ENCODE measurements at regions not wholly inside any gene's neighbourhood (a gene's known extent, or its start where the extent isn't known, plus 50 kb on each side); places are given as distances from the start of the nearest gene placed in this dataset.
A peak's percentile ranks its signal among the peaks of the same experiment; 100 is the strongest.

DNA sequence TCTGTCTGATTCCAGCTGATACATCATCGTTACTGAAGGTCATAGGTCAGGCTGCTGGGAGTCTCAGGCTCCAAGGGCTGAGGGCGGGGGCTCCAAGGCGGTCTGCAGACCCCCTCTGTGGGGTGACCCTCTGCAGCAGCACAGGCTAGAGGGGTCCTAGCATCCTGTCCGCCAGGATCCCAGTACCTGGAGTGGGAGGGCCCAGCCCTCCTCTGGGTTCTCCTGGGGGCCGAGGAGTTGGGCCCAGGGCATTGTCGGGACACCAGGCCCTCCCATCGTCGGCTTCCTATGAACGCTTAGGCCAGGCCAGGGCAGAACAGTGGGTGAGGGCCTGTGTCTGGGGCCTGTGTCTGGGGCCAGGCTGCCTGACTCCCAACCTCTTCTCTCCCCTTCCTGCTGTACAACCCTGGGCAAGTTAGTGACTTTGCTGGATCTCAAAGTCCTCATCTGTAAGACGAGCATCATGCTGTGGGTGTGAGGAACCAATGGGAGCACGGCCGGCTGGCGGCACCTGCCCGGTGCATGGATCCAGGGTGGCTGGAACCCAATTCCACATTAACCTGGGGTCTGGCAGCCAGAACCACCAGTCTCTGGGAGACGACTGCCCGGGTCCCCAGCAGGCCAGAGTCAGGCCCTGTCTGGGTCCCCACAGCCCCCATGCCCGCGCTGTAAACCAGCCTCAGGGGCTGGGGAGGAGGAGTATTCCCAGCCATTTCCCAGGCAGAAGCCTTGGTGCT is 56.2 kb upstream of the COL18A1 start:
- intact Hi-C loops (cut with micrococcal nuclease; ENCODE audit: unreplicated experiment): no loop called here
- POLR2A ChIA-PET (ENCODE audit: low non-redundant PET): no interaction called here
- Histone ChIP-seq H3K9me3 (ENCODE audit: low read depth, low read length, poor library complexity, severe bottlenecking) (no peaks in the 10 kb centered on the region), H3K27ac (ENCODE audit: low read depth, low read length, poor library complexity, severe bottlenecking) (peak overlapping the region; percentile 50), H3K36me3 (ENCODE audit: insufficient read depth, low read length, poor library complexity, severe bottlenecking) (no peaks in the 10 kb centered on the region), H3K27me3 (replicated peaks; ENCODE audit: insufficient read depth, low read depth, low read length, poor library complexity) (no peaks in the 10 kb centered on the region), H3K4me3 (ENCODE audit: low read depth, low read length, poor library complexity, severe bottlenecking) (no peak overlapping the region), H3K4me1 (ENCODE audit: insufficient read depth, low read length, poor library complexity, severe bottlenecking) (peaks cover 27% of the 10 kb centered on the region)
- no peak for DNase-seq (ENCODE audit: low spot score)
- BruUV-seq (replicated peaks): no TSS peak
- no peak for TF ChIP-seq EZH2 (IDR thresholded peaks at IDR 0.05; ENCODE audit: borderline replicate concordance, low read depth, low read length, poor library complexity, severe bottlenecking)
- TF ChIP-seq, protein P1, sequence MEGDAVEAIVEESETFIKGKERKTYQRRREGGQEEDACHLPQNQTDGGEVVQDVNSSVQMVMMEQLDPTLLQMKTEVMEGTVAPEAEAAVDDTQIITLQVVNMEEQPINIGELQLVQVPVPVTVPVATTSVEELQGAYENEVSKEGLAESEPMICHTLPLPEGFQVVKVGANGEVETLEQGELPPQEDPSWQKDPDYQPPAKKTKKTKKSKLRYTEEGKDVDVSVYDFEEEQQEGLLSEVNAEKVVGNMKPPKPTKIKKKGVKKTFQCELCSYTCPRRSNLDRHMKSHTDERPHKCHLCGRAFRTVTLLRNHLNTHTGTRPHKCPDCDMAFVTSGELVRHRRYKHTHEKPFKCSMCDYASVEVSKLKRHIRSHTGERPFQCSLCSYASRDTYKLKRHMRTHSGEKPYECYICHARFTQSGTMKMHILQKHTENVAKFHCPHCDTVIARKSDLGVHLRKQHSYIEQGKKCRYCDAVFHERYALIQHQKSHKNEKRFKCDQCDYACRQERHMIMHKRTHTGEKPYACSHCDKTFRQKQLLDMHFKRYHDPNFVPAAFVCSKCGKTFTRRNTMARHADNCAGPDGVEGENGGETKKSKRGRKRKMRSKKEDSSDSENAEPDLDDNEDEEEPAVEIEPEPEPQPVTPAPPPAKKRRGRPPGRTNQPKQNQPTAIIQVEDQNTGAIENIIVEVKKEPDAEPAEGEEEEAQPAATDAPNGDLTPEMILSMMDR (conservative IDR thresholded peaks at IDR 0.05; ENCODE audit: low read depth, low read length): no peak
- CTCF ChIA-PET: no interaction called here

DNA sequence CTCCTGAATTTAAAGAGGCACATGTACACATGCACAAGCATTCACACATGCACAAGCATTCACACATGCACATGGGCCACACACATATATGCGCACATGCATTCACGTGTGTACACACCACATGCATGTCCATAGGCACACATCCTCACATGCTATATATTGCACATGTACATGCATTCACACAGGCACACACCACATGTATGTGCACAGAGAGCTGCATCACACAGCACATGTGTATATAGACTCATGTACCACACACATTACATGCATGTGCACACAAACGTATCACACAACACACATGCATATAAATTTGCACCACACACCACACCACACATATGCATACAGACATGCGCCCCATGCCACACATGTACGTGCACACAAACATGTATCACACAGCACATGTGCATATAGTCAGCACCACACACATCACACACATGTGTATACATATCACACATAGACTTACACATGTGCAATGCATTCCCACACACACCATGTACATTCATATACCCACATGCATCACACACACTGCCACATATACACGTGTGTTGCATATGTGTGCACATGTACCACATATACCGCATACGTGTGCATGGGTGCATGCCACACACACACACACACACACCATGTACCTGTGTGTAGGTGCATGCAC is 54.6 kb upstream of the COL18A1 start:
- Histone ChIP-seq H3K4me3 (ENCODE audit: low read depth, low read length, poor library complexity, severe bottlenecking) (no peak overlapping the region), H3K36me3 (ENCODE audit: insufficient read depth, low read length, poor library complexity, severe bottlenecking) (no peaks in the 10 kb centered on the region), H3K27me3 (replicated peaks; ENCODE audit: insufficient read depth, low read depth, low read length, poor library complexity) (no peaks in the 10 kb centered on the region), H3K9me3 (ENCODE audit: low read depth, low read length, poor library complexity, severe bottlenecking) (no peaks in the 10 kb centered on the region), H3K4me1 (ENCODE audit: insufficient read depth, low read length, poor library complexity, severe bottlenecking) (peaks cover 27% of the 10 kb centered on the region), H3K27ac (ENCODE audit: low read depth, low read length, poor library complexity, severe bottlenecking) (no peak overlapping the region)
- ChIA-PET POLR2A (ENCODE audit: low non-redundant PET) (no interaction called here), CTCF (no interaction called here)
- no peak for TF ChIP-seq EZH2 (IDR thresholded peaks at IDR 0.05; ENCODE audit: borderline replicate concordance, low read depth, low read length, poor library complexity, severe bottlenecking)
- TF ChIP-seq, protein P1 (conservative IDR thresholded peaks at IDR 0.05; ENCODE audit: low read depth, low read length): no peak
- intact Hi-C loops (cut with micrococcal nuclease; ENCODE audit: unreplicated experiment): no loop called here
- DNase-seq (ENCODE audit: low spot score): no peak
- no TSS peak for BruUV-seq (replicated peaks)

DNA sequence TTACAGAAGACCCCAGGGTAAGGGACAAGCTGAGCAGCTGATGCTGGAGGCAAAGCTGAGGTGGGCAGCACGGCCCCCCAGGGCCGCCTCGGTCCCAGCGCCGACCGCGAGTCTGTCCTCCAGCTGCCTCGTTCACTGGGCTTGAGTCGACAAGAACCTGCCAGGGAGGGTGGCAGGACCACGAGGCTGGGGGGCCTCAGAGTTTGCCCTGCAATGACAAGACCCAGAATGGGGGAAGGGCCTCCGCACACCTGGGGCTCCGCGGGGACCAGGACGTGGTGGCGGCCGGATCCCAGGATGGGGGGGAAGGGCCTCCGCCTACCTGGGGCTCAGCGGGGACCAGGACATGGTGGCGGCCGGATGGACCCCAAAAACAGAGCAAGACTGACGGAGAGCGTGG is 53.9 kb upstream of the COL18A1 start:
- Histone ChIP-seq H3K4me3 (ENCODE audit: low read depth, low read length, poor library complexity, severe bottlenecking) (no peak overlapping the region), H3K4me1 (ENCODE audit: insufficient read depth, low read length, poor library complexity, severe bottlenecking) (peaks cover 27% of the 10 kb centered on the region), H3K27ac (ENCODE audit: low read depth, low read length, poor library complexity, severe bottlenecking) (no peak overlapping the region), H3K27me3 (replicated peaks; ENCODE audit: insufficient read depth, low read depth, low read length, poor library complexity) (no peaks in the 10 kb centered on the region), H3K9me3 (ENCODE audit: low read depth, low read length, poor library complexity, severe bottlenecking) (no peaks in the 10 kb centered on the region), H3K36me3 (ENCODE audit: insufficient read depth, low read length, poor library complexity, severe bottlenecking) (no peaks in the 10 kb centered on the region)
- DNase-seq (ENCODE audit: low spot score): no peak
- no TSS peak for BruUV-seq (replicated peaks)
- ChIA-PET POLR2A (ENCODE audit: low non-redundant PET) (no interaction called here), CTCF (no interaction called here)
- intact Hi-C loops (cut with micrococcal nuclease; ENCODE audit: unreplicated experiment): no loop called here
- TF ChIP-seq EZH2 (IDR thresholded peaks at IDR 0.05; ENCODE audit: borderline replicate concordance, low read depth, low read length, poor library complexity, severe bottlenecking): no peak
